ENCODE measurements at regions not wholly inside any gene's neighbourhood (a gene's known extent, or its start where the extent isn't known, plus 50 kb on each side); places are given as distances from the start of the nearest gene placed in this dataset.
A peak's percentile ranks its signal among the peaks of the same experiment; 100 is the strongest.

GRCh38 chr13:59487883-59488282, 675.8 kb downstream of the DIAPH3 start:
- peaks cover 6% of the 10 kb centered on the region for H3K4me1 ChIP-seq (ENCODE audit: control insufficient read depth, insufficient read depth, low read length)
- no peaks in the 10 kb centered on the region for H3K36me3 ChIP-seq (ENCODE audit: insufficient read depth, low read length)
- no peaks in the 10 kb centered on the region for H3K9me3 ChIP-seq (replicated peaks; ENCODE audit: low read length)
- H3K4me2 ChIP-seq (ENCODE audit: low read length): no peak overlapping the region
- peaks cover 20% of the 10 kb centered on the region for H3K27me3 ChIP-seq (ENCODE audit: control insufficient read depth, insufficient read depth, low read length)
- no peak overlapping the region for H3K9ac ChIP-seq (ENCODE audit: low read depth, low read length)
- H3K4me3 ChIP-seq (ENCODE audit: low read length): no peak overlapping the region

- Histone ChIP-seq H3K4me1 (ENCODE audit: control insufficient read depth, insufficient read depth, low read length) (peaks cover 6% of the 10 kb centered on the region), H3K4me3 (ENCODE audit: low read length) (no peak overlapping the region), H3K4me2 (ENCODE audit: low read length) (no peak overlapping the region), H3K27me3 (ENCODE audit: control insufficient read depth, insufficient read depth, low read length) (peaks cover 20% of the 10 kb centered on the region), H3K9me3 (replicated peaks; ENCODE audit: low read length) (no peaks in the 10 kb centered on the region), H3K9ac (ENCODE audit: low read depth, low read length) (no peak overlapping the region), H3K36me3 (ENCODE audit: insufficient read depth, low read length) (no peaks in the 10 kb centered on the region)
Observed at GRCh38 chr13:59488436-59488835, 675.3 kb downstream of the DIAPH3 start.

- Histone ChIP-seq H3K9me3 (replicated peaks; ENCODE audit: low read length) (no peaks in the 10 kb centered on the region), H3K4me2 (ENCODE audit: low read length) (no peak overlapping the region), H3K4me1 (ENCODE audit: control insufficient read depth, insufficient read depth, low read length) (peaks cover 22% of the 10 kb centered on the region)
Observed at GRCh38 chr13:59490651-59491050, 673.1 kb downstream of the DIAPH3 start.

DNA sequence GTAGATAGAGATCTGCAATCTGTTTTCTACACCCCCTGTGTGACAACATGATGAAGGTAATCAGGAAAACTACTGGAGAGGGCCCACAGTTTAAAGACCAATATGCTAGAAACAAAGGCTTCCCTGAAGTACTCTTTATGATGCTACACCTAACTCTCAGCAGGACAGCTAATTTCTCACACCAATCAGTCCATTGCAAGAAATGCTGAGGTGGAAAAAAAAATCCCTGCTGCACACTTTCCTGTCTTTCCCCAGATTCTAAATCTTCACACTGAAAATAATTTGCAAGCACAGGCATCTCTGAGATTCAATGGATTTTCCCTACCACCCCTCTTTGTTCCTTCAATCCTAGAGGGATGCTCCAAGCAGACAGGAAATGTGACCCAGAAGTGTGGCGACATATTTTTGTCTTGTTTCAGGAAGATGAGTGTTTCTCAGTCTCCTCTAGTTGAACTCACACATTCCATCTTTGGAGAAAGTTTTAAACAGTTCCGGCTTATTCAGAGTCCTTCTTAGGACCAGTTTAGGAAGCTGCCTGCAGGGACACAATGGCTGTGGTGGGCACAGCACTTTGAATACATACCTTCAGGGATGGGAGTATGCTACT, 671.6 kb downstream of the DIAPH3 start:
- Histone ChIP-seq H3K4me3 (ENCODE audit: low read length) (no peak overlapping the region), H3K4me2 (ENCODE audit: low read length) (no peak overlapping the region), H3K4me1 (ENCODE audit: control insufficient read depth, insufficient read depth, low read length) (peaks cover 22% of the 10 kb centered on the region), H3K9me3 (replicated peaks; ENCODE audit: low read length) (no peaks in the 10 kb centered on the region), H3K36me3 (ENCODE audit: insufficient read depth, low read length) (no peaks in the 10 kb centered on the region), H3K9ac (ENCODE audit: low read depth, low read length) (no peak overlapping the region), H3K27me3 (ENCODE audit: control insufficient read depth, insufficient read depth, low read length) (peaks cover 40% of the 10 kb centered on the region)

More at GRCh38 chr13:59490651-59491050, 673.1 kb downstream of the DIAPH3 start:
- no peaks in the 10 kb centered on the region for H3K36me3 ChIP-seq (ENCODE audit: insufficient read depth, low read length)
- H3K27me3 ChIP-seq (ENCODE audit: control insufficient read depth, insufficient read depth, low read length): peaks cover 26% of the 10 kb centered on the region
- H3K9ac ChIP-seq (ENCODE audit: low read depth, low read length): no peak overlapping the region
- no peak overlapping the region for H3K4me3 ChIP-seq (ENCODE audit: low read length)

DNA sequence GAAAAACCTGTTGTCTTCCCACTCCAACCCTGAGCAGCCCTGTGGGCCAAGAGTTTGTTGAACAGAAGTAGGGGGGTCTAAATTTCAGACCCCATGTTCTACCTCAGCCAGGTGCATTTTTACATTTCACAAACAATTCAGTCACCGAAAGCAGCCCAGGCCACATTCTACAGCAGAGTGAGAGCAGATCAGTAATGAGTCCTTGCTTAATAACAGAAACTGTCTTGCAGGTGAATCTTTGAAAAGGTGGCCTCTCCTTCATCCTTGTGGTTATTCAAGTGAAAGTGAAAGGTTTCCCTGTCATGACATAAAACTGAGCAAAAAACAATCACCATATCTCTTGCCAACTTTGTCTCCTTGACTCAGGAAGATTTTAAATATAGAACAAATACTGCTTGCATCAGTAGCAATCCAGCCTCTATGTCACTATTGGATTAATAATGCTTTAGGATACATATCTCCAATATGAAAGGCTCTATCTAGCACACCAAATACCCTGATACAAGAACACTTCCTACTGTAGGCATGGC, 670.2 kb downstream of the DIAPH3 start:
- H3K4me3 ChIP-seq (ENCODE audit: low read length): no peak overlapping the region
- H3K4me1 ChIP-seq (ENCODE audit: control insufficient read depth, insufficient read depth, low read length): peaks cover 19% of the 10 kb centered on the region
- H3K4me2 ChIP-seq (ENCODE audit: low read length): no peak overlapping the region
- no peak overlapping the region for H3K9ac ChIP-seq (ENCODE audit: low read depth, low read length)
- H3K9me3 ChIP-seq (replicated peaks; ENCODE audit: low read length): no peaks in the 10 kb centered on the region
- H3K27me3 ChIP-seq (ENCODE audit: control insufficient read depth, insufficient read depth, low read length): peaks cover 53% of the 10 kb centered on the region
- H3K36me3 ChIP-seq (ENCODE audit: insufficient read depth, low read length): no peaks in the 10 kb centered on the region

- no peaks in the 10 kb centered on the region for H3K9me3 ChIP-seq (replicated peaks; ENCODE audit: low read length)
- H3K4me1 ChIP-seq (ENCODE audit: control insufficient read depth, insufficient read depth, low read length): peaks cover 16% of the 10 kb centered on the region
- peaks cover 54% of the 10 kb centered on the region for H3K27me3 ChIP-seq (ENCODE audit: control insufficient read depth, insufficient read depth, low read length)
- H3K4me3 ChIP-seq (ENCODE audit: low read length): no peak overlapping the region
- H3K4me2 ChIP-seq (ENCODE audit: low read length): peak overlapping the region; percentile 28
- no peaks in the 10 kb centered on the region for H3K36me3 ChIP-seq (ENCODE audit: insufficient read depth, low read length)
- no peak overlapping the region for H3K9ac ChIP-seq (ENCODE audit: low read depth, low read length)
Observed at GRCh38 chr13:59494151-59494550, 669.6 kb downstream of the DIAPH3 start.

DNA sequence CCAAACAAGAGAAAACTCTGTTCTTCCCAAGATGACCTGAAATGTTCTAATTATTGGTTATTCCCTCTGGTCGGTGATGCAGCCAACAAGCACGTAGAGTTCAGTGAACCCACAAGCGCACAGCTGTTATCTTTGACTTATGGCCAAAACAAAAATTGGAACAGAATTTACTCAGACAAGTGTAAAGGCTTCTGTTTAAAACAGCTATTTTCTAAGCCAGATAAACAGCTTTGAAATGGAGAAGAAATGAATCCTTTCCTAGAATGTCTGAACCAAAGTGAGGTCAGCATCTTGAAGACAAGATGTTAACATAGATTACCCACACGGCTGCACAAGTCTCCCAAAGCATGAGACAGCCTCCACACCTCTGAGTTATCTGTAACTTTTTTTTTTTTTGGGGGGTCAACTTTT, 669.2 kb downstream of the DIAPH3 start:
- no peaks in the 10 kb centered on the region for H3K36me3 ChIP-seq (ENCODE audit: insufficient read depth, low read length)
- H3K27me3 ChIP-seq (ENCODE audit: control insufficient read depth, insufficient read depth, low read length): peaks cover 55% of the 10 kb centered on the region
- H3K4me3 ChIP-seq (ENCODE audit: low read length): no peak overlapping the region
- peaks cover 16% of the 10 kb centered on the region for H3K4me1 ChIP-seq (ENCODE audit: control insufficient read depth, insufficient read depth, low read length)
- H3K9ac ChIP-seq (ENCODE audit: low read depth, low read length): no peak overlapping the region
- H3K4me2 ChIP-seq (ENCODE audit: low read length): peak overlapping the region; percentile 28
- no peaks in the 10 kb centered on the region for H3K9me3 ChIP-seq (replicated peaks; ENCODE audit: low read length)

GRCh38 chr13:59495299-59495698, 668.4 kb downstream of the DIAPH3 start:
- peaks cover 53% of the 10 kb centered on the region for H3K27me3 ChIP-seq (ENCODE audit: control insufficient read depth, insufficient read depth, low read length)
- H3K4me2 ChIP-seq (ENCODE audit: low read length): no peak overlapping the region
- H3K4me1 ChIP-seq (ENCODE audit: control insufficient read depth, insufficient read depth, low read length): peaks cover 16% of the 10 kb centered on the region
- H3K9ac ChIP-seq (ENCODE audit: low read depth, low read length): no peak overlapping the region
- no peaks in the 10 kb centered on the region for H3K9me3 ChIP-seq (replicated peaks; ENCODE audit: low read length)
- H3K36me3 ChIP-seq (ENCODE audit: insufficient read depth, low read length): no peaks in the 10 kb centered on the region
- no peak overlapping the region for H3K4me3 ChIP-seq (ENCODE audit: low read length)

GRCh38 chr13:59495936-59496512, 667.7 kb downstream of the DIAPH3 start:
- no peak overlapping the region for H3K4me3 ChIP-seq (ENCODE audit: low read length)
- H3K27me3 ChIP-seq (ENCODE audit: control insufficient read depth, insufficient read depth, low read length): peaks cover 51% of the 10 kb centered on the region
- no peak overlapping the region for H3K9ac ChIP-seq (ENCODE audit: low read depth, low read length)
- H3K36me3 ChIP-seq (ENCODE audit: insufficient read depth, low read length): no peaks in the 10 kb centered on the region
- H3K4me1 ChIP-seq (ENCODE audit: control insufficient read depth, insufficient read depth, low read length): peaks cover 16% of the 10 kb centered on the region
- H3K4me2 ChIP-seq (ENCODE audit: low read length): no peak overlapping the region
- no peaks in the 10 kb centered on the region for H3K9me3 ChIP-seq (replicated peaks; ENCODE audit: low read length)

- Histone ChIP-seq H3K4me2 (ENCODE audit: low read length) (no peak overlapping the region), H3K4me1 (ENCODE audit: control insufficient read depth, insufficient read depth, low read length) (peaks cover 16% of the 10 kb centered on the region), H3K9ac (ENCODE audit: low read depth, low read length) (no peak overlapping the region), H3K36me3 (ENCODE audit: insufficient read depth, low read length) (no peaks in the 10 kb centered on the region), H3K9me3 (replicated peaks; ENCODE audit: low read length) (no peaks in the 10 kb centered on the region), H3K27me3 (ENCODE audit: control insufficient read depth, insufficient read depth, low read length) (peaks cover 52% of the 10 kb centered on the region), H3K4me3 (ENCODE audit: low read length) (no peak overlapping the region)
Observed at GRCh38 chr13:59497621-59498247, 666.0 kb downstream of the DIAPH3 start.

GRCh38 chr13:59501004-59501403, 662.7 kb downstream of the DIAPH3 start:
- H3K4me2 ChIP-seq (ENCODE audit: low read length): no peak overlapping the region
- H3K4me3 ChIP-seq (ENCODE audit: low read length): no peak overlapping the region
- no peak overlapping the region for H3K9ac ChIP-seq (ENCODE audit: low read depth, low read length)
- no peaks in the 10 kb centered on the region for H3K9me3 ChIP-seq (replicated peaks; ENCODE audit: low read length)
- H3K27me3 ChIP-seq (ENCODE audit: control insufficient read depth, insufficient read depth, low read length): peaks cover 61% of the 10 kb centered on the region
- no peaks in the 10 kb centered on the region for H3K36me3 ChIP-seq (ENCODE audit: insufficient read depth, low read length)
- no peaks in the 10 kb centered on the region for H3K4me1 ChIP-seq (ENCODE audit: control insufficient read depth, insufficient read depth, low read length)
